ENCODE measurements at regions not wholly inside any gene's neighbourhood (a gene's known extent, or its start where the extent isn't known, plus 50 kb on each side); places are given as distances from the start of the nearest gene placed in this dataset.

- no peak for TF ChIP-seq CTCF (IDR thresholded peaks at IDR 0.05)
- TF ChIP-seq POLR2A (IDR thresholded peaks at IDR 0.05): no peak
These were observed 517.3 kb downstream of the SOX6 start for GRCh38 chr11:15839061-15839460.
